ENCODE measurements at regions not wholly inside any gene's neighbourhood (a gene's known extent, or its start where the extent isn't known, plus 50 kb on each side); places are given as distances from the start of the nearest gene placed in this dataset.

DNA sequence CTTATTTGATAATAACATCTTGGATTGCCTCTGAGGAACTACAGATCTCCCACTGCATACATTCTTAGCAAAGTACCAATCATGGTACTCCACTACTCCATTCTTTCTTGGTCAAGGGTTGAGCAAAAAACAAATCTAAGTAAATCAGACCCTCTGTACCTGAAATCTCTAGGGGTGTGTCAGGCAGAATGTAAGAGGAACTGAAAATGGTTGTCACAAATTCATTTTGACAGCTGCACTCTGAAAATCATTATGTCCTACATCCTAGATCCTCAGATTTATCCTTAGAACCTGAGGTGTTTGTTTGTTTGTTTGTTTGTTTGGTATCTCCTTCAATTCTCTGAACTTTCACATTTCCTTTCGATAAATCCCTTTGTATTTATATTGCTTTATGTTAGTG, 433.2 kb upstream of the BTBD3 start:
- no peak overlapping the region for H3K4me3 ChIP-seq (ENCODE audit: low read length)
- TF ChIP-seq CTCF (conservative IDR thresholded peaks at IDR 0.05; ENCODE audit: low read depth, low read length): no peak
- no peak for DNase-seq (ENCODE audit: low read depth)

GRCh38 chr20:11492386-11492785, 425.3 kb upstream of the BTBD3 start:
- no peak for TF ChIP-seq CTCF (conservative IDR thresholded peaks at IDR 0.05; ENCODE audit: low read depth, low read length)
- no peak overlapping the region for H3K4me3 ChIP-seq (ENCODE audit: low read length)

DNA sequence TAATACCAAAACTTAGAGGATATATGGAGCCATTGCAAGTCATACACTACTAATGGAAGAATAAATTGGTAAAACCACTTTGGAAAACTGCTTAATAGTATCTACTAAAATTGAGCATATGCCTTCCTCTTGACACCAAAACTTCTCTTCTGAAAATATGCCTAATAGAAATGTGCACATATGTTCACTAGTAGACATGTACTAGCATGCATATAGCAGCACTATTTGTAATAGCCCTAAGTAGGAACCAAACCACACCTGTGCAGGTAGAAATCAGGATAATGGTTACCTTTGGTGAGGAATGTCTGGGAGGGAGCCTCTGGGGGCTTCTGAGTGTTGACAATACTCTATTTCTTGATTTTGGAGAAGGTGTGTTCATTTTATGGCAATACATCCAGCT, 424.8 kb upstream of the BTBD3 start:
- TF ChIP-seq CTCF (conservative IDR thresholded peaks at IDR 0.05; ENCODE audit: low read depth, low read length): no peak
- DNase-seq (ENCODE audit: low read depth): no peak
- H3K4me3 ChIP-seq (ENCODE audit: low read length): no peak overlapping the region

More at GRCh38 chr20:11492386-11492785, 425.3 kb upstream of the BTBD3 start:
- no peak for DNase-seq (ENCODE audit: low read depth)

DNA sequence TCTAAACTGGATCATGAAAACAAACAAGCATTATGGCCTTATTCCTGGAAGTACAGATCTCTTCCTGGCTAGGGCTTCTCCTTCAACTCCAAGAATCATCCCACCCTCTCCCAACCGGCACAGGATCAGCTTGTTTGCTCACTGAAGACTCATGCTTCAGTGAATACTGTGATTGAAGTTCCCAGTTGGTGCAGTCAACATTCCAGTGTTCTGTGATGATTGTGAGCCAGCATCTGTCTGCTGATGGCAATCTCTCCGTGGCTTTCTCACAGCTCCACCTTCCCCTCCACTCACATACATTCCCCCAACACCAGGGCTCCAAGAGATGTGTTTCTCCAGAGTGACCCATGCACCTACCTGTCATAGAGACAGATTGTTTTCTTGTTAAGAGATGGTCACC, 421.3 kb upstream of the BTBD3 start:
- TF ChIP-seq CTCF (conservative IDR thresholded peaks at IDR 0.05; ENCODE audit: low read depth, low read length): no peak
- no peak overlapping the region for H3K4me3 ChIP-seq (ENCODE audit: low read length)
- DNase-seq (ENCODE audit: low read depth): no peak

DNA sequence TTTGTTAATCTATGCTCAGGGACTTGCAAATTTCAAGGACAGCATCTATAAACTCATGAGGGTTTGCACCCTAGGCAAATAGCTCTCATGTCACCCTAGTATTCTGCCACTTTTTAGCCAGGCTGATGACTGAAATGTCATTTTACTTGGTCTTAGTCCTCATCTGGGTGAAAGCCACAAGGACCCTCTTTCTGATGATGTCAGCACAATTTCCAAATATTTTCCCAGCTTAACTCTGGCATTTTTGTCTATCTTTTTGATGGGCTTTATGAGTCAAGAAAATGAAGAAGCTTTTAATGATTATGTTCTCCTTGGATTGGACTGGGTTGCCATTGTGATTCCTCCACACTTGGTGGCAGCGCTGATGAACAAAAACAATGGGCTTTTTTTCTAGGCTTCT, 420.1 kb upstream of the BTBD3 start:
- no peak for DNase-seq (ENCODE audit: low read depth)
- TF ChIP-seq CTCF (conservative IDR thresholded peaks at IDR 0.05; ENCODE audit: low read depth, low read length): no peak
- no peak overlapping the region for H3K4me3 ChIP-seq (ENCODE audit: low read length)

DNA sequence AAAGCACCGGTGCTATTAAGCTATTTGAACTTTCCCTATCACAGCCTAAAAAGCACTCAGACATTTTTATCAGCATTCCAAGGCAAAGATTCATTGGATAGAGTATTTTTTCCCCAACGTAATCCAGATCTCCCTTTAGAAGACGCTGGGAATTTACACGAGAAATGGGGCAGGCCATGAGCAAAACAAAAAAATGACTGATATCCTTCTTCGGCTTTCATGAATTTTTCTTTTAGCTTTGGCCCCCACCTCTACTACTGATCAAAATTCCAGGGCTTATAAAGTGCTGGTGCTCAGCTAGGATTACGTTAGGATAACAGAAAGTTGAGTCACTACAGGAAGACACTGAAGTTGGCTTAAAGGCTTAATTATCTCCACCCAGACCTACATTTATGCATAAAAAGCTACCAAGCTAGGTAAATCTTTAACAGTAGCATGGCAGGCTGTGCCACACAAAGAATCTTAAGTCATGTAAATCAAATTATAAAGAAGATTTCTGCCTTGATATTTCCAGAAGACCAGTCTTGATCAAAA, 418.5 kb upstream of the BTBD3 start:
- H3K4me3 ChIP-seq (ENCODE audit: low read length): no peak overlapping the region
- DNase-seq (ENCODE audit: low read depth): no peak
- TF ChIP-seq CTCF (conservative IDR thresholded peaks at IDR 0.05; ENCODE audit: low read depth, low read length): no peak

GRCh38 chr20:11502061-11502460, 415.6 kb upstream of the BTBD3 start:
- no peak overlapping the region for H3K4me3 ChIP-seq (ENCODE audit: low read length)
- TF ChIP-seq CTCF (conservative IDR thresholded peaks at IDR 0.05; ENCODE audit: low read depth, low read length): no peak
- no peak for DNase-seq (ENCODE audit: low read depth)
